HL-60 (cell line): ENCODE measurements at regions not wholly inside any gene's neighbourhood (a gene's known extent, or its start where the extent isn't known, plus 50 kb on each side); places are given as distances from the start of the nearest gene placed in this dataset.

Source experiments
- DNase-seq, 2 experiments: peaks; one replicate each; pipeline ENCODE4 v3.0.0-alpha.2; 2010 to 2020; ENCODE audit warnings: low read depth in 1 of 2, low spot score in 1 of 2
- H3K27ac ChIP-seq: fragments of 250-450 bp; sonication (Bioruptor Pico); replicated peaks from 2 replicates; pipeline ENCODE4 v1.5.1; 2020; ENCODE audit warnings: mild to moderate bottlenecking, moderate library complexity
- H3K27me3 ChIP-seq: fragments of 250-450 bp; sonication (Bioruptor Pico); 2 replicates; pipeline ENCODE4 v1.5.1; 2021; ENCODE audit warnings: mild to moderate bottlenecking, moderate library complexity; ENCODE audit not compliant: insufficient read depth, poor library complexity, severe bottlenecking
- H3K4me3 ChIP-seq: replicated peaks from 2 replicates; pipeline ENCODE4 v1.5.1; 2011; ENCODE audit warnings: mild to moderate bottlenecking, control low read depth, low read length; ENCODE audit not compliant: insufficient read depth
- CTCF ChIP-seq: IDR thresholded peaks from one replicate; pipeline ENCODE4 v1.5.1; 2011; ENCODE audit warnings: low read length, control low read depth, inconsistent platforms; ENCODE audit not compliant: insufficient read depth
- GABPA ChIP-seq: IDR thresholded peaks from 2 replicates; pipeline ENCODE4 v1.6.1; 2012; ENCODE audit warnings: low read depth
- POLR2AphosphoS5 ChIP-seq: IDR thresholded peaks from 2 replicates; pipeline ENCODE4 v1.6.1; 2012; ENCODE audit warnings: low read depth
- REST ChIP-seq: IDR thresholded peaks from 2 replicates; pipeline ENCODE4 v1.6.1; 2012; ENCODE audit warnings: low read depth; ENCODE audit not compliant: insufficient replicate concordance
- SPI1 ChIP-seq: IDR thresholded peaks from 2 replicates; pipeline ENCODE4 v1.6.1; 2012; ENCODE audit warnings: low read depth, mild to moderate bottlenecking, borderline replicate concordance

GRCh38 chr12:118541071-118541470, 164.7 kb downstream of the SUDS3 start:
- no peak for TF ChIP-seq CTCF
- TF ChIP-seq REST, result no peak
- no peak for TF ChIP-seq GABPA
- no peak for TF ChIP-seq SPI1
- TF ChIP-seq POLR2AphosphoS5, result no peak
- Histone ChIP-seq H3K4me3 (no peak overlapping the region), H3K27ac (no peak overlapping the region), H3K27me3 (no peaks in the 10 kb centered on the region)
- DNase-seq, result no peak

- Histone ChIP-seq H3K27me3 (no peaks in the 10 kb centered on the region), H3K4me3 (no peak overlapping the region), H3K27ac (no peak overlapping the region)
- no peak for DNase-seq
- no peak for TF ChIP-seq GABPA
- no peak for TF ChIP-seq REST
- TF ChIP-seq SPI1, result no peak
- TF ChIP-seq CTCF, result no peak
These were observed 165.6 kb downstream of the SUDS3 start for GRCh38 chr12:118541934-118542333.

- Histone ChIP-seq H3K4me3 (no peak overlapping the region), H3K27me3 (no peaks in the 10 kb centered on the region), H3K27ac (no peak overlapping the region)
- no peak for DNase-seq
- TF ChIP-seq CTCF, result no peak
- no peak for TF ChIP-seq GABPA
- TF ChIP-seq REST, result no peak
- no peak for TF ChIP-seq SPI1
- no peak for TF ChIP-seq POLR2AphosphoS5
These were observed 167.3 kb downstream of the SUDS3 start for GRCh38 chr12:118543651-118544050.
